Osteoblast (primary cell): ENCODE measurements at regions not wholly inside any gene's neighbourhood (a gene's known extent, or its start where the extent isn't known, plus 50 kb on each side); places are given as distances from the start of the nearest gene placed in this dataset.

ENCODE experiments used
- DNase-seq: peaks from one replicate; pipeline ENCODE4 v3.0.0; 2011; ENCODE audit warnings: low spot score, mixed read lengths; ENCODE audit not compliant: insufficient read length; ENCODE audit errors: missing footprints
- H2AFZ ChIP-seq: 2 replicates; pipeline ENCODE4 v1.6.0; 2011; ENCODE audit warnings: mild to moderate bottlenecking, low read length
- H3K27ac ChIP-seq: 2 replicates; pipeline ENCODE4 v1.5.1; 2011; ENCODE audit warnings: mild to moderate bottlenecking, low read depth, low read length, moderate library complexity
- H3K27me3 ChIP-seq: 2 replicates; pipeline ENCODE4 v1.6.0; 2012; ENCODE audit warnings: mild to moderate bottlenecking, control low read depth, inconsistent platforms, low read length, moderate library complexity; ENCODE audit not compliant: insufficient read depth
- H3K36me3 ChIP-seq: 2 replicates; pipeline ENCODE4 v1.5.1; 2011; ENCODE audit warnings: mild to moderate bottlenecking, low read length, control low read depth, moderate library complexity; ENCODE audit not compliant: insufficient read depth
- H3K4me1 ChIP-seq: 2 replicates; pipeline ENCODE4 v1.5.1; 2011; ENCODE audit warnings: mild to moderate bottlenecking, low read length, control low read depth, moderate library complexity; ENCODE audit not compliant: insufficient read depth
- H3K4me2 ChIP-seq: 2 replicates; pipeline ENCODE4 v1.6.0; 2011; ENCODE audit warnings: mild to moderate bottlenecking, low read length; ENCODE audit not compliant: insufficient read depth
- H3K4me3 ChIP-seq: fragments of 200-600 bp; sonication (generic); 3 replicates; pipeline ENCODE4 v1.5.1; 2012; ENCODE audit warnings: mild to moderate bottlenecking, low read length, inconsistent platforms; ENCODE audit not compliant: insufficient read depth
- H3K79me2 ChIP-seq: 2 replicates; pipeline ENCODE4 v1.6.0; 2012; ENCODE audit warnings: mild to moderate bottlenecking, low read length, control low read depth, inconsistent platforms; ENCODE audit not compliant: insufficient read depth
- H3K9me3 ChIP-seq: 2 replicates; pipeline ENCODE4 v1.5.1; 2011; ENCODE audit warnings: low read depth, low read length, control low read depth
- H4K20me1 ChIP-seq: 2 replicates; pipeline ENCODE4 v1.6.0; 2012; ENCODE audit warnings: mild to moderate bottlenecking, low read length, control low read depth; ENCODE audit not compliant: insufficient read depth
- TF ChIP-seq, protein P1 (sequence below): IDR thresholded peaks from 2 replicates; pipeline ENCODE4 v1.5.1; 2011; ENCODE audit warnings: mild to moderate bottlenecking, low read depth, low read length, moderate library complexity; ENCODE audit errors: extremely low read depth

DNA sequence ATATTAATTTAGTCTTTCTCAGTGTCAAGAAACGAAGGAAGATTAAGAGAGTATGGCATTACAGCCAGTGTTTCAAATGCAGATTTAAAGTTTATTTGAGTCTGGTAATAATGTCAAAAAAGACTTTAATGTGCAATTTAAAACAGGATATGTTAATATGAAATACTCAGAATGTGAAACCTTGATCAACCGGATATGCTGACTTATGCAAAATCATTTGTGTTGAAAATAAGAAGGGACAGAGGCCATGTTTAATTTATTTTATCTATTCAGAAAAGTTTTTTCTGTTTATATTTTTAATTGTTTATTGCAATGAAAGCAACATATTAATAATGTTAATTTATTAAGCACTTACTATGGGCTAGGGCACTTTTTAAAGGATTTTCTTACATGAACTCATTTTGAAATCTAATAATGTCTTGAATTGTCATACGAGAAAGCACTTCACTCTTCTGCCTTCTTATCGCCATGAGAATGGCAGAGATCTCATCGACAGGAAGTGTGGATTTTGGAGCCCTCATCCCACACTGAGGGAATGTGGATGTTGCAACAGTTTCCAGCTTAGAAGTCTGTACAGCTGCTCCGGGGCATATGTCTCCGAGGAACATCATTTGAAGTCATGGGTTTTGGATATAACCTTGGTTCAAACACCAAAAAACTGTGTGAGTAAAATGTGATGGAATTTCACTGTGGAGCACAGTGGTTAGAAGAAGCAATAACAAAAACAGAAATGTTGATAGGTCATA, 1410.4 kb downstream of the EPHA7 start:
- Histone ChIP-seq H3K79me2 (no peaks in the 10 kb centered on the region), H3K4me3 (no peak overlapping the region), H4K20me1 (no peaks in the 10 kb centered on the region), H3K4me2 (no peak overlapping the region), H3K4me1 (no peaks in the 10 kb centered on the region), H3K27ac (no peak overlapping the region), H3K36me3 (no peaks in the 10 kb centered on the region), H3K9me3 (no peaks in the 10 kb centered on the region), H3K27me3 (no peaks in the 10 kb centered on the region), H2AFZ (no peak overlapping the region)
- TF ChIP-seq, protein P1, sequence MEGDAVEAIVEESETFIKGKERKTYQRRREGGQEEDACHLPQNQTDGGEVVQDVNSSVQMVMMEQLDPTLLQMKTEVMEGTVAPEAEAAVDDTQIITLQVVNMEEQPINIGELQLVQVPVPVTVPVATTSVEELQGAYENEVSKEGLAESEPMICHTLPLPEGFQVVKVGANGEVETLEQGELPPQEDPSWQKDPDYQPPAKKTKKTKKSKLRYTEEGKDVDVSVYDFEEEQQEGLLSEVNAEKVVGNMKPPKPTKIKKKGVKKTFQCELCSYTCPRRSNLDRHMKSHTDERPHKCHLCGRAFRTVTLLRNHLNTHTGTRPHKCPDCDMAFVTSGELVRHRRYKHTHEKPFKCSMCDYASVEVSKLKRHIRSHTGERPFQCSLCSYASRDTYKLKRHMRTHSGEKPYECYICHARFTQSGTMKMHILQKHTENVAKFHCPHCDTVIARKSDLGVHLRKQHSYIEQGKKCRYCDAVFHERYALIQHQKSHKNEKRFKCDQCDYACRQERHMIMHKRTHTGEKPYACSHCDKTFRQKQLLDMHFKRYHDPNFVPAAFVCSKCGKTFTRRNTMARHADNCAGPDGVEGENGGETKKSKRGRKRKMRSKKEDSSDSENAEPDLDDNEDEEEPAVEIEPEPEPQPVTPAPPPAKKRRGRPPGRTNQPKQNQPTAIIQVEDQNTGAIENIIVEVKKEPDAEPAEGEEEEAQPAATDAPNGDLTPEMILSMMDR: no peak
- no peak for DNase-seq

DNA sequence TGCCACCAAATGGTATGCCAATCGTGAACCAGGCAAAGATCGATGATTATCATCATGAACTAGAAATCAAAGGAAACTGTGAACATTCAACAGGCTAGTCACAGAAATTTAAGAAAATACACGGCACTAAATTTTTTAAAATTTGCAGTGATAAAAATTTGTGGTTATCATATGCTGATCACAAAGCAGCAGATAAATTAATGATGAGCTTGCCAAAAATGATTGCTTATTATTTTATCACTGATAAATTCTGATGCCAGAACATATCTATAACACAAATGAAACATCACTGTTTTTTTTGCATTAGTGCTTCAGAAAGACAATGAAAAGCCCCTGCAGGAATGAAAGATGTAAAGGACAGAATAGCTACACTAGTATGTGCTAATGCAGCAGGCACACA, 1413.2 kb upstream of the MAP3K7 start:
- H3K79me2 ChIP-seq: no peaks in the 10 kb centered on the region

DNA sequence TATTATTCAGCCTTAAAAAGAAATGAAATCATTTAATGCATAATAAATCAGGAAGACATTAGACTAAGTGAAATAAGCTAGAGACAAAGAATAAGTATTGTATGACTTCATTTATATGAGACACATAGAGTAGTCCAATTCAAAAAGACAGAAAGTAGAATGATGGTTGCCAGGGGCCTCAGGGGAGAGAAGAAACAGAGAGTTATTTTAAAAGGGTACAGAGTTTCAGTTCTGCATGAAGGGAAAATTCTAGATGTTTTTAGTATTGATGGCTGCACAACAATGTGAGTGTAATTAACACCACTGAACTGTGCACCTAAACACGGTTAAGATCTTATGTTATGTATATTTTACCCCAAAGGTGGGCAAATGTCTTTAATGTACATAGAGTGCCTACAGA, 1407.9 kb upstream of the MAP3K7 start:
- H3K9me3 ChIP-seq: no peaks in the 10 kb centered on the region
- H3K27ac ChIP-seq: no peak overlapping the region
- no peaks in the 10 kb centered on the region for H3K4me1 ChIP-seq
- no peak overlapping the region for H3K4me2 ChIP-seq
- no peaks in the 10 kb centered on the region for H4K20me1 ChIP-seq
- no peak for DNase-seq
- H3K36me3 ChIP-seq: no peaks in the 10 kb centered on the region
- no peaks in the 10 kb centered on the region for H3K79me2 ChIP-seq
- no peak overlapping the region for H3K4me3 ChIP-seq
- H2AFZ ChIP-seq: no peak overlapping the region
- TF ChIP-seq, protein P1: no peak
- no peaks in the 10 kb centered on the region for H3K27me3 ChIP-seq

More for the DNA sequence above, 1413.2 kb upstream of the MAP3K7 start:
- H3K27me3 ChIP-seq: no peaks in the 10 kb centered on the region
- H3K27ac ChIP-seq: no peak overlapping the region
- no peak overlapping the region for H2AFZ ChIP-seq
- H3K9me3 ChIP-seq: no peaks in the 10 kb centered on the region
- H4K20me1 ChIP-seq: no peaks in the 10 kb centered on the region
- H3K4me1 ChIP-seq: no peaks in the 10 kb centered on the region
- no peaks in the 10 kb centered on the region for H3K36me3 ChIP-seq
- DNase-seq: no peak
- H3K4me2 ChIP-seq: no peak overlapping the region
- TF ChIP-seq, protein P1: no peak
- H3K4me3 ChIP-seq: no peak overlapping the region

DNA sequence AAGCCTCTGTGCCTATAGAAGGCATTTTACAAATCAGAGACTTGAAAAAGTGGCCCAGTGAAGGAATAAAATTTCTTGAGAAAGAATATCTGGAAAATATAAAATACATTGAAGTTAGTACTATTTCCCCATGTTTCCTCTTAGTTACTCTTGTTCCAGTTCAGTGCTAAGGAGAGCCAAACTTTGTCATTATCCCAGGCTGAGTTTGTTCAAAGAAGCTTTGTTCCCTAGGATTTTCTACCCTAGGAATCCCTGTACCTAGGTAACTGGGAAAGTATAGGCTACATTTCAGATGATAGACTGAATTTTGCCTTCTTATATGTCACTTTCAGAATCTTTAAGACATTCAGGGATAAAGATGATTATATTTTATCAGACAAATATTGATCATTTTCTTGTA, 1395.7 kb upstream of the MAP3K7 start:
- H3K4me1 ChIP-seq: no peaks in the 10 kb centered on the region
- no peak overlapping the region for H3K4me3 ChIP-seq
- TF ChIP-seq, protein P1: no peak
- peaks cover 4% of the 10 kb centered on the region for H3K9me3 ChIP-seq
- H3K4me2 ChIP-seq: no peak overlapping the region
- no peaks in the 10 kb centered on the region for H3K36me3 ChIP-seq
- no peaks in the 10 kb centered on the region for H3K27me3 ChIP-seq
- no peak overlapping the region for H2AFZ ChIP-seq
- H3K79me2 ChIP-seq: no peaks in the 10 kb centered on the region
- DNase-seq: no peak
- no peak overlapping the region for H3K27ac ChIP-seq
- no peaks in the 10 kb centered on the region for H4K20me1 ChIP-seq
